Ascending aorta (tissue), 2 donors: ENCODE measurements at regions not wholly inside any gene's neighbourhood (a gene's known extent, or its start where the extent isn't known, plus 50 kb on each side); places are given as distances from the start of the nearest gene placed in this dataset.
"Not testable (repeated sequence)": the region's sequence is repeated elsewhere in the genome, so short reads cannot be mapped to it uniquely, and the experiment has no call there.

Experiments
- DNase-seq, 2 donors: peaks; one replicate each; pipeline ENCODE4 v3.0.0-alpha.2; 2019; ENCODE audit warnings: low spot score in 2 of 2
- H3K27ac ChIP-seq, 2 donors: fragments of 200-600 bp; sonication (generic); one replicate each; pipeline ENCODE4 v1.5.1; 2016 to 2017; ENCODE audit warnings: mild to moderate bottlenecking in 1 of 2
- H3K27me3 ChIP-seq: fragments of 200-600 bp; sonication (generic); one replicate; pipeline ENCODE4 v1.5.1; 2017
- H3K36me3 ChIP-seq, 2 donors: fragments of 200-600 bp; sonication (generic); one replicate each; pipeline ENCODE4 v1.5.1; 2016
- H3K4me1 ChIP-seq, 2 donors: fragments of 200-600 bp; sonication (generic); one replicate each; pipeline ENCODE4 v1.5.1; 2016 to 2017; ENCODE audit warnings: mild to moderate bottlenecking in 1 of 2
- H3K4me3 ChIP-seq, 2 donors: fragments of 200-600 bp; sonication (generic); one replicate each; pipeline ENCODE4 v1.5.1; 2016 to 2017; ENCODE audit warnings: mild to moderate bottlenecking in 1 of 2
- H3K9me3 ChIP-seq, 2 donors: fragments of 200-600 bp; sonication (generic); one replicate each; pipeline ENCODE4 v1.5.1; 2016
- CTCF ChIP-seq, 3 experiments: fragments of 200-600 bp in 2 of 3; fragments of 450-650 bp in 1 of 3; sonication (generic) in 2 of 3; IDR thresholded peaks; one replicate each; pipeline ENCODE4 v1.5.1; 2016 to 2019; ENCODE audit warnings: antibody characterized with exemption in 3 of 3, mild to moderate bottlenecking in 1 of 3, moderate library complexity in 1 of 3
- intact Hi-C: fragments of 100-400 bp; cut with DNase I; formaldehyde crosslinking; loops from one replicate; pipeline ENCODE4 v1.15.1; 2023

GRCh38 chr15:31609258-31609681 lies 282.6 kb downstream of the KLF13 start:
- Histone ChIP-seq H3K4me1 (no peaks in the 10 kb centered on the region), H3K36me3 (no peaks in the 10 kb centered on the region), H3K27ac (no peak overlapping the region), H3K27me3 (no peaks in the 10 kb centered on the region), H3K9me3 (peaks cover 0 to 33% of the 10 kb centered on the region in 2 donors), H3K4me3 (no peak overlapping the region)
- DNase-seq = no peak
- intact Hi-C loops = no loop called here
- TF ChIP-seq CTCF (IDR thresholded peaks at IDR 0.05) = no peak

GRCh38 chr15:31609906-31610305 lies 283.3 kb downstream of the KLF13 start:
- no peaks in the 10 kb centered on the region for H3K4me1 ChIP-seq
- peaks cover 0 to 36% of the 10 kb centered on the region in 2 donors for H3K9me3 ChIP-seq
- no peaks in the 10 kb centered on the region for H3K36me3 ChIP-seq
- H3K27ac ChIP-seq = no peak overlapping the region
- H3K27me3 ChIP-seq = no peaks in the 10 kb centered on the region
- intact Hi-C loops = no loop called here
- no peak for DNase-seq
- H3K4me3 ChIP-seq = no peak overlapping the region
- no peak for TF ChIP-seq CTCF (IDR thresholded peaks at IDR 0.05)

DNA sequence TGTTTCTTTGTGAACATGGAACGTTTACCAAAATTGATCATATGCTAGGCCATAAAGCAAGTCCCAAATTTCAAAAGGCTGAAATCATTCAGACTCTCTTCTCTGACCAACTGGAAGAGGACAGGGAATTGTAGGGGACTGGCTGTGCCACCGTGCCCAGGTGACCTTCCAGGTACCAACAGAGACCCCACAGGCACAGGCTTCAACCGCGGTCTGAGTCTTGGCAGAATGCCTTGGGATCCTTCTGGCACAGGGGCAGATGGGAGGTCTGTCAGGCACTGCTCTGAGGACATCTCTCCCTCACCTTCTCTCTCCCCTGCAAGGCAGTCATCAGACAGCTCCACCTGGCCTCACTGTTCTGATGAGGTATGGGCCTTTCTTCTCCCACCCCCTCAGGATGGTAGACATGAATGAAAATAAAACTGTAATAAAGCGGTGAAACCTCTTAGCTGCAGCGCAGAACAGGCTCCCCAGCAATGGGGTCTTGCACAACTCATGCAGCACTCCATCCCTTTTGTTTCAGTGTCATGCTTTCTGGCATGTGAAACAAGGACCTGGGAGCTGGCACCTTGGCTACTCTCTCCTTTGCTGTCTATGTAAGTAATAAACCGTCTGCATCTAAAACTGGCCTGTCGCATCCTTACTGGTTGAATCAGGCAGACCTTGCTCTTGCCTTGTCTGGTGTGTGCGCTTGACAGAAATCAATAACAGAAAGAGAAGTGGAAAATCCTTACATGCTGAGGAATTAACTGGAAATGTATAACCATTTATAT lies 289.2 kb downstream of the KLF13 start:
- no peak for DNase-seq
- intact Hi-C loops = no loop called here

DNA sequence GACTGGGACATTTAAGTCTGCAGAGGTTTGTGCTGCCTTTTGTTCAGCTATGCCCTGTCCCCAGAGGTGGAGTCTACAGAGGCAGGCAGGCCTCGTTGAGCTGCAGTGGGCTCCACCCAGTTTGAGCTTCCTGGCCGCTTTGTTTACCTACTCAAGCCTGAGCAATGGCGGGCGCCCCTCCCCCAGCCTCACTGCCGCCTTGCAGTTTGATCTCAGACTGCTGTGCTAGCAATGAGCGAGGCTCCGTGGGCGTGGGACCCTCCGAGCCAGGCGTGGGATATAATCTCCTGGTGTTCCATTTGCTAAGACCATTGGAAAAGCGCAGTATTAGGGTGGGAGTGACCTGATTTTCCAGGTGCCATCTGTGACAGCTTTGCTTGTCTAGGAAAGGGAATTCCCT lies 296.7 kb downstream of the KLF13 start:
- H3K4me3 ChIP-seq, H3K4me1 ChIP-seq, H3K27ac ChIP-seq, H3K36me3 ChIP-seq, DNase-seq, H3K27me3 ChIP-seq, intact Hi-C loops, H3K9me3 ChIP-seq: not testable (repeated sequence)

More for the DNA sequence above, 289.2 kb downstream of the KLF13 start:
- Histone ChIP-seq H3K4me1 (no peaks in the 10 kb centered on the region), H3K36me3 (no peaks in the 10 kb centered on the region), H3K4me3 (no peak overlapping the region), H3K27ac (no peak overlapping the region), H3K9me3 (peaks cover 0 to 42% of the 10 kb centered on the region in 2 donors), H3K27me3 (no peaks in the 10 kb centered on the region)
- TF ChIP-seq CTCF (IDR thresholded peaks at IDR 0.05) = no peak

GRCh38 chr15:31624115-31624514 lies 297.5 kb downstream of the KLF13 start:
- DNase-seq, H3K4me3 ChIP-seq, intact Hi-C loops, H3K4me1 ChIP-seq, H3K9me3 ChIP-seq, H3K27me3 ChIP-seq, H3K36me3 ChIP-seq, H3K27ac ChIP-seq: not testable (repeated sequence)

- H3K4me3 ChIP-seq, H3K27me3 ChIP-seq, H3K27ac ChIP-seq, DNase-seq, intact Hi-C loops, H3K9me3 ChIP-seq, H3K36me3 ChIP-seq, H3K4me1 ChIP-seq: not testable (repeated sequence)
Observed at GRCh38 chr15:31635715-31636114, 309.1 kb downstream of the KLF13 start.

DNA sequence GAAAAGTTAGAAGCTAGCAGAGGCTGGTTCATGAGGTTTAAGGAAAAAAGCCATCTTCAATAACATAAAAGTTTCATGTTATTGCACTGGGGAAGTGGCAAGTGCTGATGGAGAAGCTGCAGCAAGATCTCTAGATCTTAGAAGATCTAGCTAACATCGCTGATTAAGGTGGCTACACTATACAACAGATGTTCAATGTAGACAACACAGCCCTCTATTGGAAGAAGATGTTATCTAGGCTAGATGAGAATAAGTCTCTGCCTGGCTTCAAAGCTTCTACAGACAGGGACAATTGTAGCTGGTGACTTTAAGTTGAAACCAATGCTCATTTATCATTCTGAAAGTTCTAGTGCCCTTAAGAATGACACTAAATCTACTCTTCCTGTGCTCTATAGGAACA lies 310.3 kb downstream of the KLF13 start:
- intact Hi-C loops, DNase-seq, H3K36me3 ChIP-seq, H3K4me1 ChIP-seq, H3K27ac ChIP-seq, H3K27me3 ChIP-seq, H3K4me3 ChIP-seq, H3K9me3 ChIP-seq: not testable (repeated sequence)

GRCh38 chr15:31643955-31644354 lies 317.3 kb downstream of the KLF13 start:
- intact Hi-C loops, H3K36me3 ChIP-seq, H3K27me3 ChIP-seq, H3K9me3 ChIP-seq, DNase-seq, H3K4me1 ChIP-seq, H3K27ac ChIP-seq, H3K4me3 ChIP-seq: not testable (repeated sequence)

DNA sequence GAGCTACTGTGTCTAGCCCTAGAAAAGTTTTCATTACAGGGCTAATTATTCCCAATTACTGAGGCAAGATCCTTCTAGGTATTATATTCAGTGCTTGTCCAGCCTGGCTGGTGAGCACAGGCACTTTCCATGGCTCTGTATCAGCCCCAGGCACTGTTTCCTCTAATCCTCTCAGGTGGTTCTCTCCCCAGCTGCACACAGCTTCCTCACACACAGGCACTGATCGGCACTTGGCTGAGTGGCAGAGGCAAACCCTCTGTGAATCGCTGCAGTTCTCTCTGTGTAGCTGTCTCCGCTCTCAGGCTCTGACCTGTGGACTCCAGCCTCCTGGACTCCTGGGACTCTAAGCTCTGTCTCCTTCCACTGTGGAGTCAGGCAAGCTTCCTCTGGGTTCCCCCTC lies 318.1 kb downstream of the KLF13 start:
- intact Hi-C loops, H3K4me3 ChIP-seq, H3K27me3 ChIP-seq: not testable (repeated sequence)

GRCh38 chr15:31647337-31647826 lies 320.7 kb downstream of the KLF13 start:
- DNase-seq, H3K4me1 ChIP-seq, intact Hi-C loops, H3K27ac ChIP-seq, H3K27me3 ChIP-seq, H3K9me3 ChIP-seq, H3K36me3 ChIP-seq, H3K4me3 ChIP-seq: not testable (repeated sequence)

More for the DNA sequence above, 318.1 kb downstream of the KLF13 start:
- not testable (repeated sequence) for H3K36me3 ChIP-seq, H3K9me3 ChIP-seq, H3K4me1 ChIP-seq, H3K27ac ChIP-seq, DNase-seq

GRCh38 chr15:31649634-31650033 lies 323.0 kb downstream of the KLF13 start:
- H3K9me3 ChIP-seq, H3K4me1 ChIP-seq, intact Hi-C loops, H3K27ac ChIP-seq, H3K27me3 ChIP-seq, H3K4me3 ChIP-seq, H3K36me3 ChIP-seq, DNase-seq: not testable (repeated sequence)
